ENCODE measurements at regions not wholly inside any gene's neighbourhood (a gene's known extent, or its start where the extent isn't known, plus 50 kb on each side); places are given as distances from the start of the nearest gene placed in this dataset.

- TF ChIP-seq ZSCAN5A (tag by site-specific recombination; IDR thresholded peaks at IDR 0.05) (no peak), MEIS1 (CRISPR knock-in tag; IDR thresholded peaks at IDR 0.05; ENCODE audit: borderline replicate concordance) (no peak), ZNF350 (tag by site-specific recombination; IDR thresholded peaks at IDR 0.05) (no peak), ZBTB1 (tag by site-specific recombination; IDR thresholded peaks at IDR 0.05) (no peak), YY1 (tag by site-specific recombination; IDR thresholded peaks at IDR 0.05) (no peak), CTCF (tag by site-specific recombination; IDR thresholded peaks at IDR 0.05) (no peak), ZNF639 (tag by site-specific recombination; IDR thresholded peaks at IDR 0.05) (no peak), ZNF24 (tag by site-specific recombination; IDR thresholded peaks at IDR 0.05) (no peak), SETDB1 (IDR thresholded peaks at IDR 0.05; ENCODE audit: insufficient read length, low read length) (no peak), ZNF768 (tag by site-specific recombination; IDR thresholded peaks at IDR 0.05) (no peak), ZBTB11 (tag by site-specific recombination; conservative IDR thresholded peaks at IDR 0.05; ENCODE audit: low read depth) (no peak), ZBTB44 (tag by site-specific recombination; IDR thresholded peaks at IDR 0.05) (no peak), ZNF777 (tag by site-specific recombination; IDR thresholded peaks at IDR 0.05; ENCODE audit: borderline replicate concordance) (no peak), ZNF184 (tag by site-specific recombination; IDR thresholded peaks at IDR 0.05) (no peak)
Measured at GRCh38 chr13:59479629-59480028, 684.1 kb downstream of the DIAPH3 start.

All from HEK293 (cell line).